IMR-90 (cell line): ENCODE measurements at regions not wholly inside any gene's neighbourhood (a gene's known extent, or its start where the extent isn't known, plus 50 kb on each side); places are given as distances from the start of the nearest gene placed in this dataset.

Source experiments
- ATAC-seq: fragments of 200-7000 bp; cut with Tn5 transposase; 2 replicates; pipeline ENCODE4 v1.9.1; 2020; ENCODE audit warnings: low read depth, mild to moderate bottlenecking, moderate library complexity
- BruUV-seq: library from RNA; stranded (reverse); fragments of 400-500 nt; replicated peaks from 2 replicates; lab custom pipeline; 2021; lab: Mats Ljungman, UMichigan
- CTCF ChIA-PET: fragments of 300-600 bp; formaldehyde crosslinking; extraction: SDS; loops from one replicate; lab custom pipeline; 2021; ENCODE audit warnings: antibody characterized with exemption; lab: Yijun Ruan, JAX
- POLR2A ChIA-PET: fragments of 300-600 bp; sonication (Branson Sonifier 250); formaldehyde crosslinking; loops from one replicate; lab custom pipeline; 2022; ENCODE audit warnings: antibody characterized with exemption; ENCODE audit not compliant: unreplicated experiment; lab: Charles Lee
- DNase-seq: peaks from one replicate; pipeline ENCODE4 v3.0.0; 2013
- H2AFZ ChIP-seq: replicated peaks from 2 replicates; pipeline ENCODE3; 2013; ENCODE audit warnings: low read length, mild to moderate bottlenecking; ENCODE audit not compliant: poor library complexity
- H2AK5ac ChIP-seq: 2 replicates; pipeline ENCODE4 v1.6.1; 2013; ENCODE audit warnings: low read depth, low read length, inconsistent platforms
- H2AK9ac ChIP-seq: replicated peaks from 2 replicates; pipeline ENCODE3; 2013; ENCODE audit warnings: mild to moderate bottlenecking, low read depth, low read length, moderate library complexity; ENCODE audit not compliant: poor library complexity
- H2BK120ac ChIP-seq: 2 replicates; pipeline ENCODE4 v1.6.1; 2013; ENCODE audit warnings: low read depth, low read length, inconsistent platforms
- H2BK15ac ChIP-seq: 3 replicates; pipeline ENCODE4 v1.6.1; 2013; ENCODE audit warnings: low read depth, low read length, inconsistent platforms
- H2BK20ac ChIP-seq: 2 replicates; pipeline ENCODE4 v1.6.1; 2013; ENCODE audit warnings: low read depth, mild to moderate bottlenecking, inconsistent platforms, low read length, moderate library complexity
- H2BK5ac ChIP-seq: 2 replicates; pipeline ENCODE4 v1.6.1; 2013; ENCODE audit warnings: mild to moderate bottlenecking, low read depth, low read length, inconsistent platforms; ENCODE audit not compliant: poor library complexity, severe bottlenecking
- H3K14ac ChIP-seq: replicated peaks from 2 replicates; pipeline ENCODE4 v1.6.1; 2013; ENCODE audit warnings: low read depth, low read length, inconsistent platforms
- H3K18ac ChIP-seq: 2 replicates; pipeline ENCODE4 v1.6.1; 2013; ENCODE audit warnings: low read depth, low read length, control low read depth
- H3K23ac ChIP-seq: 2 replicates; pipeline ENCODE4 v1.6.1; 2013; ENCODE audit warnings: low read depth, low read length, inconsistent platforms
- H3K27ac ChIP-seq: 2 replicates; pipeline ENCODE4 v1.5.1; 2013; ENCODE audit warnings: mild to moderate bottlenecking, control low read depth, low read length; ENCODE audit not compliant: insufficient read depth
- H3K27me3 ChIP-seq: 2 replicates; pipeline ENCODE4 v1.6.1; 2013; ENCODE audit warnings: low read length; ENCODE audit not compliant: control insufficient read depth, insufficient read depth
- H3K36me3 ChIP-seq: 2 replicates; pipeline ENCODE4 v1.6.1; 2013; ENCODE audit warnings: low read length, mixed read lengths; ENCODE audit not compliant: control insufficient read depth, insufficient read depth
- H3K4ac ChIP-seq: 2 replicates; pipeline ENCODE4 v1.6.1; 2013; ENCODE audit warnings: low read depth, low read length, inconsistent platforms
- H3K4me1 ChIP-seq: 2 replicates; pipeline ENCODE4 v1.6.1; 2013; ENCODE audit warnings: low read length, mixed read lengths; ENCODE audit not compliant: control insufficient read depth, insufficient read depth
- H3K4me2 ChIP-seq: 2 replicates; pipeline ENCODE4 v1.6.1; 2013; ENCODE audit warnings: low read depth, mild to moderate bottlenecking, control low read depth, low read length, moderate library complexity
- H3K4me3 ChIP-seq: 2 replicates; pipeline ENCODE4 v1.5.1; 2013; ENCODE audit warnings: low read depth, mild to moderate bottlenecking, control low read depth, low read length, moderate library complexity; ENCODE audit not compliant: insufficient read depth
- H3K56ac ChIP-seq: 2 replicates; pipeline ENCODE4 v1.6.1; 2013; ENCODE audit warnings: low read length, inconsistent platforms; ENCODE audit not compliant: insufficient read depth; ENCODE audit errors: extremely low read depth
- H3K79me1 ChIP-seq, 2 experiments: 2 replicates each; pipeline ENCODE4 v1.6.1; 2013; ENCODE audit warnings: low read length in 2 of 2, inconsistent platforms in 1 of 2, low read depth in 1 of 2
- H3K9ac ChIP-seq: 2 replicates; pipeline ENCODE4 v1.6.1; 2013; ENCODE audit warnings: low read depth, low read length, control low read depth
- H3K9me1 ChIP-seq: 2 replicates; pipeline ENCODE4 v1.6.1; 2013; ENCODE audit warnings: low read length, inconsistent platforms; ENCODE audit not compliant: insufficient read depth
- H3K9me3 ChIP-seq: 2 replicates; pipeline ENCODE4 v1.6.1; 2013; ENCODE audit warnings: low read length; ENCODE audit not compliant: control insufficient read depth, insufficient read depth
- H4K20me1 ChIP-seq: 2 replicates; pipeline ENCODE4 v1.6.1; 2013; ENCODE audit warnings: low read length, inconsistent platforms; ENCODE audit not compliant: insufficient read depth
- H4K5ac ChIP-seq: 2 replicates; pipeline ENCODE4 v1.6.1; 2013; ENCODE audit warnings: mild to moderate bottlenecking, low read depth, low read length, control low read depth
- H4K8ac ChIP-seq, 2 experiments: 2 replicates each; pipeline ENCODE4 v1.6.1; 2013; ENCODE audit warnings: low read depth in 2 of 2, low read length in 2 of 2, control low read depth in 1 of 2, inconsistent platforms in 1 of 2
- H4K91ac ChIP-seq: 2 replicates; pipeline ENCODE4 v1.6.1; 2013; ENCODE audit warnings: low read depth, low read length, inconsistent platforms; ENCODE audit not compliant: insufficient read depth
- CEBPB ChIP-seq: IDR thresholded peaks from 2 replicates; pipeline ENCODE4 v1.6.1; 2012; ENCODE audit warnings: low read depth, low read length, improper control_type of control experiment
- MAZ ChIP-seq: IDR thresholded peaks from 2 replicates; pipeline ENCODE4 v1.6.1; 2012; ENCODE audit warnings: low read depth, mild to moderate bottlenecking, low read length, improper control_type of control experiment, moderate library complexity, borderline replicate concordance
- NFE2L2 ChIP-seq: fragments of 150-350 bp; IDR thresholded peaks from 2 replicates; pipeline ENCODE4 v1.6.1; 2016; ENCODE audit warnings: low read depth, mild to moderate bottlenecking, low read length
- RFX5 ChIP-seq: IDR thresholded peaks from 2 replicates; pipeline ENCODE4 v1.8.0; 2012; ENCODE audit warnings: low read depth, mild to moderate bottlenecking, low read length, moderate library complexity
- SMC3 ChIP-seq: fragments of 150-350 bp; IDR thresholded peaks from 2 replicates; pipeline ENCODE4 v1.6.1; 2016; ENCODE audit warnings: low read depth, mild to moderate bottlenecking, antibody characterized with exemption, low read length, moderate library complexity
- WGBS, 2 experiments: methylation state at CpG; one replicate each; pipeline versions ENCODE4 v1.1.5 to v1.1.7; 2013; ENCODE audit warnings: missing lambda C conversion rate in 2 of 2; ENCODE audit not compliant: insufficient read length in 1 of 2; ENCODE audit errors: extremely low coverage in 2 of 2; 5-methylcytosine and 5-hydroxymethylcytosine counted together
- dilution Hi-C: fragments of 300-500 bp; cut with HindIII; formaldehyde crosslinking; loops from one replicate; pipeline ENCODE4 v1.14.3; 2018; ENCODE audit warnings: low sequenced_read_pairs; ENCODE audit not compliant: unreplicated experiment
- in situ Hi-C: fragments of 300-500 bp; cut with MboI; formaldehyde crosslinking; loops from 3 replicates; pipeline ENCODE4 v1.14.3; 2019; ENCODE audit warnings: low sequenced_read_pairs, inconsistent platforms, mixed read lengths
- intact Hi-C: fragments of 100-400 bp; cut with micrococcal nuclease; formaldehyde crosslinking; loops from 2 replicates; pipeline ENCODE4 v1.10.0; 2022

DNA sequence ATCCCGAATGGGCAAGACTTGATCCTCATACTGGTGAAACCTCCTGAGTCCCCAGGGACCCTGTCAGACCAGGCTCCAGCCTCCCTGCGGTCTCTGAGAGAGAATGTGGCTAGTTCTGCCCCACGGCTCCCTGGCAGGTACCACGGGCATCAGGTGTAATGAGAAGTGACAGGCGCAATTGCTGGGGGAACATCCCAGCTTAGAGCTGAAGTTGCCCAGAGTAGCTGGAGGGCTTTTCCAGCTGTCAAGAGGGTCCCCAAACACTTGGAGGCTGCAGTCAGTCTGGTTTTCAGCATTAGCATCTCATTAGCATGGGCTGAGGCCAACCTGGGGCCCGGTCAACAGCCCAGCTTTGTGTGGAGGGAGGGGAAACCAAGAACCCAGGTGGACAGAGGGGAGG, 100.0 kb upstream of the TMEM132E start:
- dilution Hi-C loops (no loop called here), in situ Hi-C loops (no loop called here), intact Hi-C loops (no loop called here)
- ChIA-PET POLR2A (no interaction called here), CTCF (no interaction called here)
- H3K4ac ChIP-seq, result no peak overlapping the region
- H2AK5ac ChIP-seq, result no peak overlapping the region
- H3K4me1 ChIP-seq, result no peaks in the 10 kb centered on the region
- no peaks in the 10 kb centered on the region for H3K79me1 ChIP-seq
- no peak overlapping the region for H2BK120ac ChIP-seq
- BruUV-seq, result no TSS peak
- no peak overlapping the region for H4K8ac ChIP-seq
- no peak overlapping the region for H3K18ac ChIP-seq
- H3K9ac ChIP-seq, result no peak overlapping the region
- H3K9me1 ChIP-seq, result no peaks in the 10 kb centered on the region; the same call in 1 of the 2 replicates
- no peak overlapping the region for H2AFZ ChIP-seq
- H2BK5ac ChIP-seq, result no peak overlapping the region
- H2AK9ac ChIP-seq, result no peak overlapping the region
- ATAC-seq, result no peak
- no peak overlapping the region for H3K4me2 ChIP-seq
- H3K36me3 ChIP-seq, result no peaks in the 10 kb centered on the region
- H3K56ac ChIP-seq, result no peak overlapping the region
- DNase-seq, result no peak
- H3K27ac ChIP-seq, result no peak overlapping the region
- no peak overlapping the region for H4K91ac ChIP-seq
- H3K23ac ChIP-seq, result no peak overlapping the region
- no peaks in the 10 kb centered on the region for H3K27me3 ChIP-seq
- H2BK20ac ChIP-seq, result no peak overlapping the region
- H4K20me1 ChIP-seq, result no peaks in the 10 kb centered on the region
- 67% methylated on average over 1 of the region's 6 CpGs; no CpG with 5 or more reads in 1 of the 2 experiments for WGBS, 2 experiments
- no peak overlapping the region for H3K14ac ChIP-seq
- no peaks in the 10 kb centered on the region for H3K9me3 ChIP-seq
- H3K4me3 ChIP-seq, result no peak overlapping the region
- H4K5ac ChIP-seq, result no peak overlapping the region
- H2BK15ac ChIP-seq, result no peak overlapping the region
- no peak for TF ChIP-seq RFX5
- no peak for TF ChIP-seq MAZ
- no peak for TF ChIP-seq NFE2L2
- TF ChIP-seq SMC3, result no peak
- TF ChIP-seq CEBPB, result no peak
